Fibroblast of mammary gland (primary cell): ENCODE measurements at regions not wholly inside any gene's neighbourhood (a gene's known extent, or its start where the extent isn't known, plus 50 kb on each side); places are given as distances from the start of the nearest gene placed in this dataset.
"Not testable (repeated sequence)": the region's sequence is repeated elsewhere in the genome, so short reads cannot be mapped to it uniquely, and the experiment has no call there.

Experiments
- DNase-seq: peaks from one replicate; pipeline ENCODE4 v3.0.0-alpha.2; 2010; ENCODE audit warnings: low read depth
- H3K4me3 ChIP-seq: 2 replicates; pipeline ENCODE4 v1.5.1; 2011; ENCODE audit warnings: low read depth, mild to moderate bottlenecking, low read length, moderate library complexity; ENCODE audit not compliant: control insufficient read depth
- TF ChIP-seq, protein P1 (sequence below): conservative IDR thresholded peaks from 2 replicates; pipeline ENCODE4 v1.5.1; 2011; ENCODE audit warnings: low read depth, low read length, inconsistent platforms; ENCODE audit not compliant: control insufficient read depth, insufficient read depth

GRCh38 chrX:78822157-78822690, 74.7 kb downstream of the LPAR4 start:
- no peak overlapping the region for H3K4me3 ChIP-seq
- no peak for DNase-seq
- TF ChIP-seq, protein P1, sequence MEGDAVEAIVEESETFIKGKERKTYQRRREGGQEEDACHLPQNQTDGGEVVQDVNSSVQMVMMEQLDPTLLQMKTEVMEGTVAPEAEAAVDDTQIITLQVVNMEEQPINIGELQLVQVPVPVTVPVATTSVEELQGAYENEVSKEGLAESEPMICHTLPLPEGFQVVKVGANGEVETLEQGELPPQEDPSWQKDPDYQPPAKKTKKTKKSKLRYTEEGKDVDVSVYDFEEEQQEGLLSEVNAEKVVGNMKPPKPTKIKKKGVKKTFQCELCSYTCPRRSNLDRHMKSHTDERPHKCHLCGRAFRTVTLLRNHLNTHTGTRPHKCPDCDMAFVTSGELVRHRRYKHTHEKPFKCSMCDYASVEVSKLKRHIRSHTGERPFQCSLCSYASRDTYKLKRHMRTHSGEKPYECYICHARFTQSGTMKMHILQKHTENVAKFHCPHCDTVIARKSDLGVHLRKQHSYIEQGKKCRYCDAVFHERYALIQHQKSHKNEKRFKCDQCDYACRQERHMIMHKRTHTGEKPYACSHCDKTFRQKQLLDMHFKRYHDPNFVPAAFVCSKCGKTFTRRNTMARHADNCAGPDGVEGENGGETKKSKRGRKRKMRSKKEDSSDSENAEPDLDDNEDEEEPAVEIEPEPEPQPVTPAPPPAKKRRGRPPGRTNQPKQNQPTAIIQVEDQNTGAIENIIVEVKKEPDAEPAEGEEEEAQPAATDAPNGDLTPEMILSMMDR = no peak

GRCh38 chrX:78831523-78831922, 84.0 kb downstream of the LPAR4 start:
- no peak overlapping the region for H3K4me3 ChIP-seq
- TF ChIP-seq, protein P1 = no peak
- no peak for DNase-seq

GRCh38 chrX:78838709-78839108, 91.2 kb downstream of the LPAR4 start:
- no peak overlapping the region for H3K4me3 ChIP-seq
- DNase-seq = no peak
- TF ChIP-seq, protein P1 = no peak

GRCh38 chrX:78839711-78840110, 92.2 kb downstream of the LPAR4 start:
- no peak for DNase-seq
- H3K4me3 ChIP-seq = no peak overlapping the region
- TF ChIP-seq, protein P1 = no peak

DNA sequence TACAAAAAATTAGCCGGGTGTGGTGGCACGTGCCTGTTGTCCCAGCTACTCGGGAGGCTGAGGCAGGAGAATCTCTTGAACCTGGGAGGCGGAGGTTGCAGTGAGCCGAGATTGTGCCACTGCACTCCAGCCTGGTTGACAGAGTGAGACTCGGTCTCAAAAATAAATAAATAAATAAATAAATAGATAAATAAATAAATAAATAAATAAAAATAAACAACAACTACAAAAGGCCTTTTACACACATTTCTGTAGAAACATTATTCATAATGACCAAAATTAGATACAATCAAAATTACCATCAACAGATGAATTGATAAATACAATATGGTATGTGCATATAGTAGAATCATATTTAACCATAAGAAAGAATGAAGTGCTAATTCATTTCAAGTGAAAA, 96.7 kb downstream of the LPAR4 start:
- not testable (repeated sequence) for DNase-seq, H3K4me3 ChIP-seq

- not testable (repeated sequence) for H3K4me3 ChIP-seq, DNase-seq
Measured at GRCh38 chrX:78881248-78881647, 63.9 kb upstream of the P2RY10 start.

DNA sequence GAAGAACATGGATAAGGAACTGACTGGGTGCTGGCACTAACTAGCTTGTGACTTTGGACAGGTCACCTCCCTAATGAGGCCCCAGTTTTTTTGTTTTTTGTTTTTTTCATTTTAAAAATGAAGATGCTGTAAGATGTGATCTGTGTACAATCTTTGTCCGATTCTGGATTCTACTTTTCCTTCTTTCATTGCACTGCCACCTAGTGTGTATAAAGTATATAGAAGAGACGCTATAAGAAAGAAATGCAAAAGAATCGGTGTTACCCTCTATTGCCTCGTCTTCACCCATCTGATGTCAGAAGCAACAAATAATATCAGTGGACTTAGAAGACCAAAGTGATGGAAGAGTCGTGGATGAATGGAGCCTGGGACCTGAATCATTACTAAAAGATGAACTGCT, 58.6 kb upstream of the P2RY10 start:
- no peak overlapping the region for H3K4me3 ChIP-seq
- DNase-seq = peak; percentile 16
- TF ChIP-seq, protein P1 = peak; percentile 42
